Erythroblast (primary cell): ENCODE measurements at regions not wholly inside any gene's neighbourhood (a gene's known extent, or its start where the extent isn't known, plus 50 kb on each side); places are given as distances from the start of the nearest gene placed in this dataset.
"Not testable (repeated sequence)": the region's sequence is repeated elsewhere in the genome, so short reads cannot be mapped to it uniquely, and the experiment has no call there.

Source experiments
- GATA1 ChIP-seq: IDR thresholded peaks from 2 replicates; pipeline ENCODE4 v1.6.1; 2011; ENCODE audit warnings: low read depth, mild to moderate bottlenecking, control low read depth, low read length, moderate library complexity
- POLR2A ChIP-seq: IDR thresholded peaks from 2 replicates; pipeline ENCODE4 v1.6.1; 2011; ENCODE audit warnings: mild to moderate bottlenecking, low read length

- TF ChIP-seq POLR2A, GATA1: not testable (repeated sequence)
Observed at GRCh38 chr22:48059521-48059920, 1297.1 kb downstream of the TBC1D22A start.
